ENCODE measurements at regions not wholly inside any gene's neighbourhood (a gene's known extent, or its start where the extent isn't known, plus 50 kb on each side); places are given as distances from the start of the nearest gene placed in this dataset.
"Not testable (repeated sequence)": the region's sequence is repeated elsewhere in the genome, so short reads cannot be mapped to it uniquely, and the experiment has no call there.

DNA sequence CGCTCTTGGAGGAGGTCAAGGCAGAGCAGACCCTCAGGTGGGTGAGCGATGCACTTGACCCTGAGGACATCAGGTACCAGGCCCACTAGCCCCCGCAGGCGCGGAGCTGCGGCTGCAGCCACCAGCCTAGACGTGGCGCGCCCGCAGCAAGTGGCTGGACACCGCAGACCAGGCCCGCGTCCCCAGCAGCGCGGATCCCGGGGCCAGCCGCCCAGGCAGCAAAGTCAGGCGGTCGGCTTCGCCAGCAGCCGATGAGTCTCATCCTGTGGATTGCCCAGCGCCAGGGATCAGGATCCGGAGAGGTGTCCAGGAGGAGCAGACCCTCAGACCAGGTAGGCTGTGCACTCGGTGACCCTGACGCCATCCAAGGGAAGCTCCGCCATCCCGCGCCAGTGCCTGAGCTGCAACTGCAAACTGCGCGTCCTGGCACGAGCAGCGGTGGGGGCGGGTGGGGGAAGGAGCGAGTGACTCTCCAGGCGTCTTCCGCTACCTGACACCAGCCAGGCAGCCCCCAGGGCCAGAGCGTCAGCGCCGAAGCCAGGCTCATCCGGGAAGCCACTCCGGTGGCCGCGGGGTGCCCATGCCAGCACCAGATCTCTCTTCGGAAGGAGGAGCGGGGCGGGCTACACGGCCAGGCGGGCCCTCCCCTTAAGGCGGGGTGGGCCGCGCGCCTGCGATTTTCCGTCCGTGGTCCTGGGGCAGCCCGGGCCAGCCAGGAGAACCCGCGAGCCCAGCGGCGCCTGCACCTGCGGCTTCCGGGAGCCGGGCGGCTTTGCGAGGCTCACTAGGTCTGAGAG is 92.6 kb upstream of the THOC3 start:
- H3K18ac ChIP-seq (ENCODE audit: low read length): not testable (repeated sequence)

DNA sequence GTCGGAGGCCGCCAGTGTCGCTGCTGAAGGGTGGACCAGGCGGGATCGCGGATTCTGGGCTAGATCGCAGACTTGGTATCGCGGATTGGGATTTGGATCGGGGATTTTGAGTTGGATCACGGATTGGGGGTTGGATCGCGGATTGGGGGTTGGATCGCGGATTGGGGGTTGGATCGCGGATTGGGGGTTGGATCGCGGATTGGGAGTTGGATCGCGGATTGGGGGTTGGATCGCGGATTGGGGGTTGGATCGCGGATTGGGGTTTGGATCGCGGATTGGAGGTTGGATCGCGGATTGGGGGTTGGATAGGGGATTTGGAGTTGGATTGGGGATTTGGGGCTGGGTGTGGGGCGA is 93.1 kb upstream of the THOC3 start:
- not testable (repeated sequence) for H3K23ac ChIP-seq (ENCODE audit: low read depth, low read length, poor library complexity); H2AK5ac ChIP-seq (ENCODE audit: low read depth, low read length); H3K4me2 ChIP-seq (ENCODE audit: insufficient read depth, low read length, poor library complexity, severe bottlenecking); H2BK15ac ChIP-seq (ENCODE audit: low read length); H3K9ac ChIP-seq (ENCODE audit: low read depth, low read length, poor library complexity); H4K91ac ChIP-seq (ENCODE audit: low read depth, low read length, poor library complexity); H2BK120ac ChIP-seq (ENCODE audit: low read depth, low read length); H3K27ac ChIP-seq (replicated peaks; ENCODE audit: low read length); H4K8ac ChIP-seq (ENCODE audit: low read depth, low read length); H3K18ac ChIP-seq (ENCODE audit: low read length); DNase-seq (ENCODE audit: low spot score); H2AFZ ChIP-seq (ENCODE audit: low read length); H3K9me3 ChIP-seq (replicated peaks in 1 of 2; ENCODE audit: control insufficient read depth in 2 of 2, insufficient read depth in 1 of 2, low read depth in 1 of 2, low read length in 2 of 2); H3K79me1 ChIP-seq (ENCODE audit: low read depth, low read length); H3K36me3 ChIP-seq (replicated peaks in 1 of 2; ENCODE audit: control insufficient read depth in 2 of 2, insufficient read depth in 2 of 2, low read length in 2 of 2); H2BK5ac ChIP-seq (ENCODE audit: low read length); H3K14ac ChIP-seq (ENCODE audit: low read length); H3K27me3 ChIP-seq (ENCODE audit: control insufficient read depth in 3 of 3, insufficient read depth in 3 of 3, low read depth in 1 of 3, low read length in 3 of 3); H3K4me1 ChIP-seq (ENCODE audit: control insufficient read depth in 2 of 2, insufficient read depth in 1 of 2, low read depth in 1 of 2, low read length in 2 of 2); H3K4me3 ChIP-seq (ENCODE audit: low read length in 2 of 2); H2BK12ac ChIP-seq (ENCODE audit: low read length); H3K4ac ChIP-seq (ENCODE audit: low read length)
- 98% methylated on average over 8 of the region's 30 CpGs; no CpG with 5 or more reads in 1 of the 2 donors for WGBS, 2 donors (ENCODE audit: extremely low coverage in 2 of 2, insufficient read length in 2 of 2, insufficient replicate concordance in 1 of 2)

More for the DNA sequence above, 92.6 kb upstream of the THOC3 start:
- WGBS, 2 donors (ENCODE audit: extremely low coverage in 2 of 2, insufficient read length in 2 of 2, insufficient replicate concordance in 1 of 2): no CpG with 5 or more reads among the region's 65 CpGs
- not testable (repeated sequence) for H2BK15ac ChIP-seq (ENCODE audit: low read length); H3K9ac ChIP-seq (ENCODE audit: low read depth, low read length, poor library complexity); H3K4me1 ChIP-seq (ENCODE audit: control insufficient read depth in 2 of 2, insufficient read depth in 1 of 2, low read depth in 1 of 2, low read length in 2 of 2); H3K4me2 ChIP-seq (ENCODE audit: insufficient read depth, low read length, poor library complexity, severe bottlenecking); H3K27ac ChIP-seq (replicated peaks; ENCODE audit: low read length); H3K4ac ChIP-seq (ENCODE audit: low read length); H4K8ac ChIP-seq (ENCODE audit: low read depth, low read length); H2BK5ac ChIP-seq (ENCODE audit: low read length); H3K9me3 ChIP-seq (replicated peaks in 1 of 2; ENCODE audit: control insufficient read depth in 2 of 2, insufficient read depth in 1 of 2, low read depth in 1 of 2, low read length in 2 of 2); H2AK5ac ChIP-seq (ENCODE audit: low read depth, low read length); H3K79me1 ChIP-seq (ENCODE audit: low read depth, low read length); H3K23ac ChIP-seq (ENCODE audit: low read depth, low read length, poor library complexity); H3K27me3 ChIP-seq (ENCODE audit: control insufficient read depth in 3 of 3, insufficient read depth in 3 of 3, low read depth in 1 of 3, low read length in 3 of 3); H3K14ac ChIP-seq (ENCODE audit: low read length); H2BK12ac ChIP-seq (ENCODE audit: low read length); H4K91ac ChIP-seq (ENCODE audit: low read depth, low read length, poor library complexity); H3K4me3 ChIP-seq (ENCODE audit: low read length in 2 of 2); H2BK120ac ChIP-seq (ENCODE audit: low read depth, low read length); DNase-seq (ENCODE audit: low spot score); H2AFZ ChIP-seq (ENCODE audit: low read length); H3K36me3 ChIP-seq (replicated peaks in 1 of 2; ENCODE audit: control insufficient read depth in 2 of 2, insufficient read depth in 2 of 2, low read length in 2 of 2)

DNA sequence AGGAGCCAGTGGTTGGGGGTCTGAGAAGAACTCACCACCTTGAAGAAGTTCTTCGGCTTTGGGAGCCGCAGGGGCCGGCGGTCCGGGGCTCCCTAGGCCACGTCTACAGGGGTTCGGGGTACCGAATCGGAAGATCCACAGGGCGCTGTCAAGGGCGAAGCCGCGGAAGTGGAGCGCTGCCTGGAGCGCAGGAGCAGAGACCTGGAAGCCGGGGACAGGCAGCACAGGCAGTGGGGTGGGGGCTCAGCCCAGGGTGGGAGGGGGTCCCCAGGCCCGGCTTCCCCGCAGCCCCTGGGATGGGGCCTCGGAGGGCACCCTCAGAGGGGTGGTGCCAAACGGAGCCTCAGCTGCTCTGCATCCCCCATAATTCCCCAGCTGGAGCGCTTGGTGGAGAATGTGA is 93.5 kb upstream of the THOC3 start:
- not testable (repeated sequence) for H3K4ac ChIP-seq (ENCODE audit: low read length); H3K4me2 ChIP-seq (ENCODE audit: insufficient read depth, low read length, poor library complexity, severe bottlenecking); H2BK120ac ChIP-seq (ENCODE audit: low read depth, low read length); H2BK5ac ChIP-seq (ENCODE audit: low read length); DNase-seq (ENCODE audit: low spot score); H3K79me1 ChIP-seq (ENCODE audit: low read depth, low read length); H2BK15ac ChIP-seq (ENCODE audit: low read length); H4K91ac ChIP-seq (ENCODE audit: low read depth, low read length, poor library complexity); H4K8ac ChIP-seq (ENCODE audit: low read depth, low read length); H3K18ac ChIP-seq (ENCODE audit: low read length); H3K9me3 ChIP-seq (replicated peaks in 1 of 2; ENCODE audit: control insufficient read depth in 2 of 2, insufficient read depth in 1 of 2, low read depth in 1 of 2, low read length in 2 of 2); H3K4me3 ChIP-seq (ENCODE audit: low read length in 2 of 2); H3K36me3 ChIP-seq (replicated peaks in 1 of 2; ENCODE audit: control insufficient read depth in 2 of 2, insufficient read depth in 2 of 2, low read length in 2 of 2); H3K23ac ChIP-seq (ENCODE audit: low read depth, low read length, poor library complexity); H3K14ac ChIP-seq (ENCODE audit: low read length); H2AFZ ChIP-seq (ENCODE audit: low read length); H3K4me1 ChIP-seq (ENCODE audit: control insufficient read depth in 2 of 2, insufficient read depth in 1 of 2, low read depth in 1 of 2, low read length in 2 of 2); H3K27me3 ChIP-seq (ENCODE audit: control insufficient read depth in 3 of 3, insufficient read depth in 3 of 3, low read depth in 1 of 3, low read length in 3 of 3); H2AK5ac ChIP-seq (ENCODE audit: low read depth, low read length); H2BK12ac ChIP-seq (ENCODE audit: low read length); H3K9ac ChIP-seq (ENCODE audit: low read depth, low read length, poor library complexity); H3K27ac ChIP-seq (replicated peaks; ENCODE audit: low read length)
- no CpG with 5 or more reads among the region's 21 CpGs for WGBS, 2 donors (ENCODE audit: extremely low coverage in 2 of 2, insufficient read length in 2 of 2, insufficient replicate concordance in 1 of 2)

DNA sequence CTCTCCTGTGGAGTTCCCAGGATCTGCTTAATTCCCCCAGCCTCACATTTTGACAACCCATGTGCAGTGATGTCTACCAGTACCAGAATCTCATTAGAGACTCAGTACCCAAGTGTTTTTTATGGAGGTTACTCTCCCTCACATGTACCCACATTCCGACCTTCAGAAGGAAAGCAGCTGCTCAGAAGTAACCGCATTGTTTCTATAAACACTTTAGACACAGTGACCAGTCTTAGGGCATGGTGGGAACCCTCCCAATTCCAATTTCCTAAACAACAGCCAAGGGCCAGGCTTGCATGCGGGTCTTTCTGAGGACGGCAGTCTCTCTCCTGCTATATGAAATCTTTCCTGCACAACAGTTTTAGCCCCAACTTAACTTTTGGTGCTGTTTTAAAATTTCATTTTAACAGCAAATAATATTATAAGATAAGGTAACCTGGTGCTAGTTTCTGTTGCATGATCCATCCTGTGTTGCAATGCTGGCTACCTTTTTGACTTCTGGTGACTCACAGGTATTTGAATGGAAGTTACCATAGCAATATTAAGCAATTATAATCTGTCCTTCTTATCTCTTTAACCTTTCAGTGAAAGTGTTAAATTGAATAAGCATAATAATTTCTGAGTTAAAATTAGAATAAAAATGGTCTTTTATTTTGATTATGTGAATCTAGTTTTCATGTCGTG is 98.3 kb upstream of the THOC3 start:
- H3K27ac ChIP-seq (replicated peaks; ENCODE audit: low read length); H3K4me3 ChIP-seq (ENCODE audit: low read length in 2 of 2); H2BK12ac ChIP-seq (ENCODE audit: low read length); H3K4ac ChIP-seq (ENCODE audit: low read length); H3K18ac ChIP-seq (ENCODE audit: low read length); H2BK120ac ChIP-seq (ENCODE audit: low read depth, low read length); H3K23ac ChIP-seq (ENCODE audit: low read depth, low read length, poor library complexity); H2AFZ ChIP-seq (ENCODE audit: low read length); H4K91ac ChIP-seq (ENCODE audit: low read depth, low read length, poor library complexity); H2BK5ac ChIP-seq (ENCODE audit: low read length); H3K27me3 ChIP-seq (ENCODE audit: control insufficient read depth in 3 of 3, insufficient read depth in 3 of 3, low read depth in 1 of 3, low read length in 3 of 3); H4K8ac ChIP-seq (ENCODE audit: low read depth, low read length); DNase-seq (ENCODE audit: low spot score); H2AK5ac ChIP-seq (ENCODE audit: low read depth, low read length); H3K4me2 ChIP-seq (ENCODE audit: insufficient read depth, low read length, poor library complexity, severe bottlenecking); H3K9me3 ChIP-seq (replicated peaks in 1 of 2; ENCODE audit: control insufficient read depth in 2 of 2, insufficient read depth in 1 of 2, low read depth in 1 of 2, low read length in 2 of 2); H3K79me1 ChIP-seq (ENCODE audit: low read depth, low read length); H2BK15ac ChIP-seq (ENCODE audit: low read length); H3K14ac ChIP-seq (ENCODE audit: low read length); H3K4me1 ChIP-seq (ENCODE audit: control insufficient read depth in 2 of 2, insufficient read depth in 1 of 2, low read depth in 1 of 2, low read length in 2 of 2); H3K36me3 ChIP-seq (replicated peaks in 1 of 2; ENCODE audit: control insufficient read depth in 2 of 2, insufficient read depth in 2 of 2, low read length in 2 of 2); H3K9ac ChIP-seq (ENCODE audit: low read depth, low read length, poor library complexity): not testable (repeated sequence)
- WGBS, 2 donors (ENCODE audit: extremely low coverage in 2 of 2, insufficient read length in 2 of 2, insufficient replicate concordance in 1 of 2): no CpG with 5 or more reads among the region's 5 CpGs

All from neuronal stem cell (in vitro differentiated cells).